Urinary bladder (tissue), 3 donors: ENCODE measurements at regions not wholly inside any gene's neighbourhood (a gene's known extent, or its start where the extent isn't known, plus 50 kb on each side); places are given as distances from the start of the nearest gene placed in this dataset.
"Not testable (repeated sequence)": the region's sequence is repeated elsewhere in the genome, so short reads cannot be mapped to it uniquely, and the experiment has no call there.

Experiments used
- DNase-seq: peaks from one replicate; pipeline ENCODE4 v3.0.0-alpha.2; 2015; ENCODE audit errors: extremely low spot score
- H3K27ac ChIP-seq: one replicate; pipeline ENCODE4 v1.5.1; 2013; ENCODE audit warnings: low read depth, mild to moderate bottlenecking, moderate library complexity
- H3K36me3 ChIP-seq: one replicate; pipeline ENCODE4 v1.6.1; 2013; ENCODE audit warnings: mild to moderate bottlenecking, moderate library complexity; ENCODE audit not compliant: insufficient read depth
- H3K4me1 ChIP-seq: one replicate; pipeline ENCODE4 v1.6.1; 2013; ENCODE audit warnings: mild to moderate bottlenecking, moderate library complexity; ENCODE audit not compliant: insufficient read depth
- H3K4me3 ChIP-seq: one replicate; pipeline ENCODE4 v1.5.1; 2013; ENCODE audit warnings: low read depth, low read length
- WGBS: extraction: QIAGEN DNeasy Blood & Tissue Kit; methylation state at CpG from one replicate; pipeline ENCODE4 v1.1.7; 2013; 5-methylcytosine and 5-hydroxymethylcytosine counted together
- donor health status: healthy with polysubstance abuse.
- donor health status: healthy.

DNA sequence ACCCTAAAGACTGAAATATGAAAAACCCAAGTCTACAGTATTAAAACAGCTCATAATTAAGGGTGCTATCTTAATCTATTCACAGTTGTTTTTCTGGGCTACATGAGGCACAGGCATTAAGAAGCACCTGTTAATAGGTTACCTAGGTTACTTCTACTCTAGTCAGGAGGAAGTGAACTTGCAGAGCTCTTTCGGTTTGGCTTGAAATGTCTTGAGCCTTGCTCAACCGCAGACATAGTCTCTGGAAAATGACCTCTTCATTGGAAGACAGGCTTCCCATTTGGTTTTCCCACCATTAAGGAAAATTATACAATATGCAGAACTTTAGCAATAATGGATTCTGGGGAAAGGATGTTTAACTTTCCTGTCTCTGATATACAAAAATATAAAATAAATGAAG is 142.3 kb upstream of the KCNJ3 start:
- no peak overlapping the region for H3K4me3 ChIP-seq
- H3K36me3 ChIP-seq: no peaks in the 10 kb centered on the region
- H3K27ac ChIP-seq: no peak overlapping the region
- WGBS: 85% methylated on average over 2 of the region's 2 CpGs
- no peaks in the 10 kb centered on the region for H3K4me1 ChIP-seq
- DNase-seq: no peak

GRCh38 chr2:154556607-154557006 is 141.9 kb upstream of the KCNJ3 start:
- Histone ChIP-seq H3K36me3 (no peaks in the 10 kb centered on the region), H3K4me3 (no peak overlapping the region), H3K4me1 (no peaks in the 10 kb centered on the region), H3K27ac (no peak overlapping the region)
- 73% methylated on average over 1 of the region's 1 CpG for WGBS
- no peak for DNase-seq

DNA sequence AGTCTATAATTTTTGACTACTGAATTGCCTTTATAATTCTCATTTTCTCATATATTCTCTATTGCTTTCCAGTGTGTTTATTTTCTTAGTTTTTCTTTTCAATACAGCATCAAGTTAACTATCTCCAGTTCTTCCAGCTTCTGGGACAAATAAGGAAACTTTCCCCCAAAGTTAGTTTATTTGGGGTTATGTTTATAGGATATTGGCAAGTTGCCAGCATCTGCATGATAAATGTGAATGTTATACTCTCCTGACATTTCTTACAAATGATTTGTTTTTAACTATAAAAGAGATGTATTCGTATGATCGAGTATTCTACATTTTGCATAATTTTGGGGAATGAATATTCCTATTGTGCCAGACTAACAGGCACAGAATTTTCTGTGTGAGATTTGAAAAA is 140.6 kb upstream of the KCNJ3 start:
- Histone ChIP-seq H3K27ac (no peak overlapping the region), H3K4me3 (no peak overlapping the region), H3K36me3 (no peaks in the 10 kb centered on the region), H3K4me1 (no peaks in the 10 kb centered on the region)
- no peak for DNase-seq
- WGBS: 34% methylated on average over 2 of the region's 2 CpGs

GRCh38 chr2:154565433-154565832 is 133.1 kb upstream of the KCNJ3 start:
- no peak overlapping the region for H3K27ac ChIP-seq
- no peaks in the 10 kb centered on the region for H3K36me3 ChIP-seq
- H3K4me3 ChIP-seq: no peak overlapping the region
- DNase-seq: no peak
- H3K4me1 ChIP-seq: no peaks in the 10 kb centered on the region
- WGBS: 87% methylated on average over 2 of the region's 2 CpGs

- no peak overlapping the region for H3K4me3 ChIP-seq
- H3K4me1 ChIP-seq: no peaks in the 10 kb centered on the region
- 31% methylated on average over 1 of the region's 1 CpG for WGBS
- DNase-seq: no peak
- no peak overlapping the region for H3K27ac ChIP-seq
- H3K36me3 ChIP-seq: no peaks in the 10 kb centered on the region
Measured at GRCh38 chr2:154568413-154568812, 130.1 kb upstream of the KCNJ3 start.

DNA sequence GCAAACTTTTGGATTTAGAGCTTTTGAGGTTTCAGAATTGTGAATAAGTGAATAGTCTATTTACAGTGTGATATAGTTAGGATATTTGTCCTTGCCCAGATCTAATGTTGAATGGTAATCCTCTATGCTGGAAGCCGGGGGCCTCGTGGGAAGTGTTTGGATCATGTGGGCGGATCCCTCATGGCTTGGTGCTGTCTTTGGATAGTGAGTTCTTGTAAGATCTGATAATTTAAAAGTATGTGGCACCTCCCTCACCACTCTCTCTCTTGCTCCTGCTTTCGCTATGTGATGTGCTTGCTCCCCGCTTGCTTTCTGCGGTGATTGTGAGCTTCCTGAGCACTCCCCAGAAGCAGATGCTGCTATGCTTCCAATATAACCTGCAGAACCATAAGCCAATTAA is 128.0 kb upstream of the KCNJ3 start:
- Histone ChIP-seq H3K4me3 (no peak overlapping the region), H3K4me1 (no peaks in the 10 kb centered on the region), H3K27ac (no peak overlapping the region), H3K36me3 (no peaks in the 10 kb centered on the region)
- 87% methylated on average over 6 of the region's 6 CpGs for WGBS
- no peak for DNase-seq

GRCh38 chr2:154576699-154577098 is 121.8 kb upstream of the KCNJ3 start:
- DNase-seq, H3K4me1 ChIP-seq, H3K4me3 ChIP-seq, H3K36me3 ChIP-seq, H3K27ac ChIP-seq: not testable (repeated sequence)
- WGBS: 92% methylated on average over 13 of the region's 13 CpGs

GRCh38 chr2:154577390-154577789 is 121.1 kb upstream of the KCNJ3 start:
- no peak overlapping the region for H3K27ac ChIP-seq
- no peaks in the 10 kb centered on the region for H3K4me1 ChIP-seq
- no peak for DNase-seq

DNA sequence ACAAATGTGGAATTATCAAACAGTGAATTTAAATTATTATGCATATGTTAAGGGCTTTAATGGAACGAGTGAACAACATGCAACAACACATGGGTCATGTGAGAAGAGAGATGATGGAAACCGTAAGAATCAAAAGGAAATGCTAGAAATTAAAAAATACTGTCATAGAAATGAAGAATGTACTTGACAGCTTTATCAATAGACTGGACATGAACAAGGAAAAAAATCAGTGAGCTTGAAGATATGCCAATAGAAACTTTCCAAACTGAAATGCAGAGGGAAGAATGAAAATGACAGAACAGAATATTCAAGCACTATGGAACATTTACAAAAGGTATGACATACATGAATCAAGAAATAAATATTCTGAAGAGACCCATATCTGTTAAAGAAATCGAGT is 117.7 kb upstream of the KCNJ3 start:
- 83% methylated on average over 3 of the region's 3 CpGs for WGBS
- no peak overlapping the region for H3K4me3 ChIP-seq
- H3K4me1 ChIP-seq: no peaks in the 10 kb centered on the region
- no peak for DNase-seq
- H3K36me3 ChIP-seq: no peaks in the 10 kb centered on the region
- no peak overlapping the region for H3K27ac ChIP-seq

More at GRCh38 chr2:154577390-154577789, 121.1 kb upstream of the KCNJ3 start:
- WGBS: 93% methylated on average over 19 of the region's 19 CpGs
- H3K4me3 ChIP-seq: no peak overlapping the region
- H3K36me3 ChIP-seq: no peaks in the 10 kb centered on the region

DNA sequence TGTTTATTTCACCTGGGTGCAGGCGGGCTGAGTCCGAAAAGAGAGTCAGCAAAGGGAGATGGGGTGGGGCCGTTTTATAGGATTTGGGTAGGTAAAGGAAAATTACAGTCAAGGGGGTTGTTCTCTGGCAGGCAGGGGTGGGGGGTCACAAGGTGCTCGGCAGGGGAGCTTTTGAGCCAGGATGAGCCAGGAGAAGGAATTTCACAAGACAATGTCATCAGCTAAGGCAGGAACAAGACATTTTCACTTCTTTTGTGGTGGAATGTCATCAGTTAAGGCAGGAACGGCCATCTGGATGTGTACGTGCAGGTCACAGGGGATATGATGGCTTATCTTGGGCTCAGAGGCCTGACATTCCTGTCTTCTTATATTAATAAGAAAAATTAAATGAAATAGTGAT is 115.8 kb upstream of the KCNJ3 start:
- H3K27ac ChIP-seq, H3K36me3 ChIP-seq, H3K4me3 ChIP-seq, H3K4me1 ChIP-seq, DNase-seq: not testable (repeated sequence)
- 69% methylated on average over 6 of the region's 6 CpGs for WGBS

GRCh38 chr2:154583274-154583673 is 115.2 kb upstream of the KCNJ3 start:
- DNase-seq, H3K27ac ChIP-seq, H3K4me3 ChIP-seq, H3K36me3 ChIP-seq, H3K4me1 ChIP-seq: not testable (repeated sequence)
- WGBS: 95% methylated on average over 8 of the region's 8 CpGs

DNA sequence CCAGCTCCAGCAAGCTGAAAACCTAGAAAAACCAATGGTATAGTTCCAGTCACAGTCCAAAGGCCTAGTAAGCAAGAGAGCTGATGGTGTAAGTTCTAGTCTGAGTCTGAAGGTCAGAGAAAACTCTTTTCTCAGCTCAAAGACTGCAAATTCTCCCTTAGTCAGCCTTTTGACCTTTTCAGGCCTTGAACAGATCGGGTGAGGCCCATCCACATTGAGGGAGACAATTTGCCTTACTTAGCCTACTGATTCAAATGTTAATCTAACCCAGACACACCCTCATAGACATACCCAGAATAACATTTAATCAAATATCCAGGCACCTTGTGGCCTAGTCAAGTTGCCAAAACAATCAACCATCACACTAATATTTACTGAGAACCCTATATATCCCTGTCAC is 110.8 kb upstream of the KCNJ3 start:
- no peak overlapping the region for H3K4me3 ChIP-seq
- no peak overlapping the region for H3K27ac ChIP-seq
- WGBS: 53% methylated on average over 1 of the region's 1 CpG
- no peak for DNase-seq
- no peaks in the 10 kb centered on the region for H3K4me1 ChIP-seq
- peaks cover 2% of the 10 kb centered on the region for H3K36me3 ChIP-seq

DNA sequence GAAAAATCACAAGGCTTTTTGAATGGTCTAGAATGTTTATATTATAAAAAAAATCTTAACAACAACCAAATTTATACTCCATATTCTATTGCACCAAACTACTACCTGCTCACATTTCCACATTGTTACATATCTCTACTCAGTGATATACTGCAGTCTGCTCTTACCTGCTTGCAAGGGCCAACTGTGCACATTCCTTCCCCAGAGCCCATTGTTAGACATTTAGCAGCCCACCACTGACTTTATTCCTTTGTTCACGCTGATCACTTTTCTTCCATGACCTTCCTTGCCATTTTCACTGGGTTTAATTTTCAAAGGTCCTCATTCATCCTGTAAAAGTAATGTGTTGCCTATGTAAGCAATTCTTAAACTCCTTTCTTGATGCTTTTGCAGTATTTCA is 109.7 kb upstream of the KCNJ3 start:
- no peak overlapping the region for H3K27ac ChIP-seq
- no peaks in the 10 kb centered on the region for H3K4me1 ChIP-seq
- 58% methylated on average over 1 of the region's 1 CpG for WGBS
- H3K36me3 ChIP-seq: peaks cover 2% of the 10 kb centered on the region
- no peak overlapping the region for H3K4me3 ChIP-seq
- no peak for DNase-seq

DNA sequence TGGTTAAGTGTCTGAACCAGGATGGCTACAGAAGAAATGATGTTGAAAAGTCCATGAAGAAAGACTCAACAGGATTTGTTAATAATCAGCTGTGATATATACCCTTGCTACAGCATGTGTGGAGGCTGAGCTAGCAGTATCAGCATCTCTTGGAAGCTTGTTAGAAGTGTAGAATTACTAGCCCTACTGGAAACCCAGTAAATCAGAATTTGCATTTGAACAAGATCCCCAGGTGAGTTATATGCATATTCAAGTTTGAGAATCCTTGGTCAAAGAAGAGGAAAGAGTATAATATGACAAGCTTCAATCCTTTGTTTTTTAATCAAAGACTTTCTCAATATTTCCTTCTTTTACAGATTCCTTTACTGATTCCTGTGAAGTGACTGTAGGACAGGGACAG is 109.0 kb upstream of the KCNJ3 start:
- H3K4me3 ChIP-seq: no peak overlapping the region
- H3K36me3 ChIP-seq: peaks cover 2% of the 10 kb centered on the region
- no peak for DNase-seq
- no peak overlapping the region for H3K27ac ChIP-seq
- H3K4me1 ChIP-seq: no peaks in the 10 kb centered on the region

- Histone ChIP-seq H3K36me3 (peaks cover 2% of the 10 kb centered on the region), H3K4me1 (no peaks in the 10 kb centered on the region), H3K27ac (no peak overlapping the region), H3K4me3 (no peak overlapping the region)
- no peak for DNase-seq
- 60% methylated on average over 2 of the region's 2 CpGs for WGBS
Measured at GRCh38 chr2:154591294-154591820, 107.1 kb upstream of the KCNJ3 start.
